Keratinocyte (primary cell): ENCODE measurements at regions not wholly inside any gene's neighbourhood (a gene's known extent, or its start where the extent isn't known, plus 50 kb on each side); places are given as distances from the start of the nearest gene placed in this dataset.

ENCODE experiments used
- DNase-seq: peaks from one replicate; pipeline ENCODE4 v3.0.0-alpha.2; 2011; ENCODE audit warnings: low read depth, missing footprints, low spot score
- FAIRE-seq: peaks from 2 replicates; lab custom pipeline; 2011; peaks lifted over from hg19 to GRCh38; lab: Jason Lieb, UNC
- H2AFZ ChIP-seq: 2 replicates; pipeline ENCODE4 v1.6.0; 2012; ENCODE audit warnings: low read length, control low read depth, inconsistent platforms; ENCODE audit not compliant: control insufficient read depth
- H3K27ac ChIP-seq: 2 replicates; pipeline ENCODE4 v1.5.1; 2011; ENCODE audit warnings: low read length; ENCODE audit not compliant: control insufficient read depth, insufficient read depth
- H3K27me3 ChIP-seq: 3 replicates; pipeline ENCODE4 v1.6.0; 2011; ENCODE audit warnings: low read length; ENCODE audit not compliant: control insufficient read depth, insufficient read depth; ENCODE audit errors: extremely low read depth
- H3K36me3 ChIP-seq, 2 experiments: 2 replicates in 1 of 2; 3 replicates in 1 of 2; pipeline ENCODE4 v1.5.1; 2011; ENCODE audit warnings: low read length in 2 of 2, mild to moderate bottlenecking in 1 of 2; ENCODE audit not compliant: control insufficient read depth in 2 of 2, insufficient read depth in 2 of 2; ENCODE audit errors: extremely low read depth in 1 of 2
- H3K4me1 ChIP-seq: 3 replicates; pipeline ENCODE4 v1.5.1; 2011; ENCODE audit warnings: low read length; ENCODE audit not compliant: control insufficient read depth, insufficient read depth; ENCODE audit errors: extremely low read depth
- H3K4me2 ChIP-seq: 3 replicates; pipeline ENCODE4 v1.6.0; 2011; ENCODE audit warnings: low read depth, low read length; ENCODE audit not compliant: control insufficient read depth, insufficient read depth; ENCODE audit errors: extremely low read depth
- H3K4me3 ChIP-seq, 3 experiments: fragments of 200-600 bp in 1 of 3; sonication (generic) in 1 of 3; 2 replicates in 2 of 3; 3 replicates in 1 of 3; pipeline ENCODE4 v1.5.1; 2011 to 2016; ENCODE audit warnings: low read length in 3 of 3, mild to moderate bottlenecking in 3 of 3, control low read depth in 2 of 3, inconsistent platforms in 1 of 3, low read depth in 1 of 3, mixed read lengths in 1 of 3, mixed run types in 1 of 3, moderate library complexity in 1 of 3; ENCODE audit not compliant: control insufficient read depth in 2 of 3, insufficient read depth in 2 of 3; ENCODE audit errors: extremely low read depth in 1 of 3
- H3K79me2 ChIP-seq: 2 replicates; pipeline ENCODE4 v1.6.0; 2012; ENCODE audit warnings: low read length; ENCODE audit not compliant: control insufficient read depth, insufficient read depth
- H3K9ac ChIP-seq: 3 replicates; pipeline ENCODE4 v1.6.0; 2011; ENCODE audit warnings: low read length; ENCODE audit not compliant: control insufficient read depth, insufficient read depth; ENCODE audit errors: extremely low read depth
- H3K9me1 ChIP-seq: 3 replicates; pipeline ENCODE4 v1.6.0; 2011; ENCODE audit warnings: low read length; ENCODE audit not compliant: control insufficient read depth, insufficient read depth; ENCODE audit errors: extremely low read depth
- H3K9me3 ChIP-seq: 2 replicates; pipeline ENCODE4 v1.5.1; 2012; ENCODE audit warnings: low read depth, low read length; ENCODE audit not compliant: control insufficient read depth
- H4K20me1 ChIP-seq: 3 replicates; pipeline ENCODE4 v1.6.0; 2011; ENCODE audit warnings: low read length; ENCODE audit not compliant: control insufficient read depth, insufficient read depth; ENCODE audit errors: extremely low read depth
- CTCF ChIP-seq, 3 experiments: IDR thresholded peaks in 1 of 3; conservative IDR thresholded peaks in 1 of 3; optimal IDR thresholded peaks in 1 of 3; 2 replicates in 2 of 3; 3 replicates in 1 of 3; pipeline versions ENCODE3 to v1.5.1; 2011; ENCODE audit warnings: low read length in 3 of 3, mild to moderate bottlenecking in 3 of 3, moderate library complexity in 2 of 3, control low read depth in 1 of 3, inconsistent platforms in 1 of 3; ENCODE audit not compliant: insufficient read depth in 2 of 3; ENCODE audit errors: extremely low read depth in 1 of 3
- EZH2 ChIP-seq: IDR thresholded peaks from one replicate; pipeline ENCODE4 v1.6.1; 2012; ENCODE audit warnings: inconsistent platforms, mild to moderate bottlenecking, low read length, moderate library complexity
- dilution Hi-C: fragments of 300-500 bp; cut with MboI; formaldehyde crosslinking; loops from one replicate; pipeline ENCODE4 v1.7.0; 2020; ENCODE audit warnings: low sequenced_read_pairs; ENCODE audit not compliant: extremely low pct_ligation_motif_present

- dilution Hi-C loops: no loop called here
- Histone ChIP-seq H3K79me2 (no peaks in the 10 kb centered on the region), H3K9me3 (no peaks in the 10 kb centered on the region), H3K4me2 (no peak overlapping the region), H3K4me3 (no peak overlapping the region), H3K27ac (no peak overlapping the region), H3K9me1 (no peaks in the 10 kb centered on the region), H3K27me3 (no peaks in the 10 kb centered on the region), H3K4me1 (no peaks in the 10 kb centered on the region), H2AFZ (no peak overlapping the region), H3K36me3 (no peaks in the 10 kb centered on the region), H4K20me1 (no peaks in the 10 kb centered on the region), H3K9ac (no peak overlapping the region)
- FAIRE-seq: no peak
- no peak for DNase-seq
- TF ChIP-seq EZH2 (no peak), CTCF (optimal IDR thresholded peaks at IDR 0.05 in 1 of 3, IDR thresholded peaks at IDR 0.05 in 1 of 3, conservative IDR thresholded peaks at IDR 0.05 in 1 of 3; ENCODE audit: extremely low read depth in 1 of 3, insufficient read depth in 2 of 3, low read length in 3 of 3) (no peak)
These were observed 245.3 kb upstream of the FOXQ1 start for GRCh38 chr6:1066449-1067090.

- dilution Hi-C loops: no loop called here
- DNase-seq: no peak
These were observed 245.9 kb upstream of the FOXQ1 start for GRCh38 chr6:1065986-1066385.

More at GRCh38 chr6:1065986-1066385, 245.9 kb upstream of the FOXQ1 start:
- no peaks in the 10 kb centered on the region for H3K36me3 ChIP-seq
- H3K27me3 ChIP-seq: no peaks in the 10 kb centered on the region
- no peak overlapping the region for H3K4me2 ChIP-seq
- H4K20me1 ChIP-seq: no peaks in the 10 kb centered on the region
- H2AFZ ChIP-seq: no peak overlapping the region
- H3K4me3 ChIP-seq: no peak overlapping the region
- FAIRE-seq: no peak
- no peaks in the 10 kb centered on the region for H3K9me3 ChIP-seq
- H3K4me1 ChIP-seq: no peaks in the 10 kb centered on the region
- H3K79me2 ChIP-seq: no peaks in the 10 kb centered on the region
- H3K27ac ChIP-seq: no peak overlapping the region
- TF ChIP-seq EZH2 (no peak), CTCF (optimal IDR thresholded peaks at IDR 0.05 in 1 of 3, IDR thresholded peaks at IDR 0.05 in 1 of 3, conservative IDR thresholded peaks at IDR 0.05 in 1 of 3; ENCODE audit: extremely low read depth in 1 of 3, insufficient read depth in 2 of 3, low read length in 3 of 3) (no peak)
- no peaks in the 10 kb centered on the region for H3K9me1 ChIP-seq
- no peak overlapping the region for H3K9ac ChIP-seq
